Heart left ventricle (tissue), 16 donors: ENCODE measurements at regions not wholly inside any gene's neighbourhood (a gene's known extent, or its start where the extent isn't known, plus 50 kb on each side); places are given as distances from the start of the nearest gene placed in this dataset.
A peak's percentile ranks its signal among the peaks of the same experiment; 100 is the strongest.

Experiments
- ATAC-seq, 4 donors: fragments of 200-7000 bp; cut with Tn5 transposase; one replicate each; pipeline ENCODE4 v1.9.1; 2020 to 2022; ENCODE audit warnings: moderate library complexity in 4 of 4, mild to moderate bottlenecking in 3 of 4, moderate number of reproducible peaks in 1 of 4
- DNase-seq, 5 donors: peaks; one replicate each; pipeline ENCODE4 v3.0.0-alpha.2; 2020
- H3K27ac ChIP-seq, 12 donors: fragments of 200-600 bp; sonication (generic) in 4 of 12; one replicate each; pipeline versions ENCODE4 v1.5.0 to v1.8.0; 2016 to 2022; ENCODE audit warnings: mild to moderate bottlenecking in 2 of 12
- H3K27me3 ChIP-seq, 9 donors: fragments of 200-600 bp; sonication (generic) in 2 of 9; one replicate each; pipeline versions ENCODE4 v1.5.1 to v1.8.0; 2016 to 2022; ENCODE audit warnings: mild to moderate bottlenecking in 3 of 9
- H3K36me3 ChIP-seq, 9 donors: fragments of 200-600 bp; sonication (generic) in 2 of 9; one replicate each; pipeline versions ENCODE4 v1.5.0 to v1.8.0; 2018 to 2022; ENCODE audit warnings: mild to moderate bottlenecking in 2 of 9
- H3K4me1 ChIP-seq, 12 donors: fragments of 200-600 bp; sonication (generic) in 4 of 12; one replicate each; pipeline versions ENCODE4 v1.5.0 to v1.8.0; 2016 to 2022; ENCODE audit warnings: mild to moderate bottlenecking in 3 of 12
- H3K4me3 ChIP-seq, 12 donors: fragments of 200-600 bp; sonication (generic) in 4 of 12; one replicate each; pipeline versions ENCODE4 v1.5.0 to v1.8.0; 2017 to 2022; ENCODE audit warnings: mild to moderate bottlenecking in 9 of 12, moderate library complexity in 4 of 12
- H3K9me3 ChIP-seq, 12 donors: fragments of 200-600 bp; sonication (generic) in 4 of 12; one replicate each; pipeline versions ENCODE4 v1.5.0 to v1.8.0; 2016 to 2022; ENCODE audit warnings: mild to moderate bottlenecking in 1 of 12
- POLR2A ChIP-seq, 2 donors: fragments of 450-650 bp; IDR thresholded peaks; one replicate each; pipeline ENCODE4 v1.6.1; 2017; ENCODE audit warnings: antibody characterized with exemption in 2 of 2, mild to moderate bottlenecking in 2 of 2, moderate library complexity in 2 of 2
- WGBS, 4 donors: extraction: QIAGEN DNeasy Blood & Tissue Kit in 2 of 4; methylation state at CpG; one replicate each; pipeline versions ENCODE4 v1.1.5 to v1.1.7; 2013 to 2018; 5-methylcytosine and 5-hydroxymethylcytosine counted together
- intact Hi-C, 10 donors: fragments of 100-400 bp; cut with DNase I; formaldehyde crosslinking; loops; one replicate each; pipeline versions ENCODE4 v1.11.1 to v1.14.2; 2022
- TF ChIP-seq, protein P1 (sequence below), 12 donors: fragments of 200-600 bp; sonication (generic) in 4 of 12; IDR thresholded peaks; one replicate each; pipeline versions ENCODE4 v1.5.0 to v1.8.0; 2018 to 2022; ENCODE audit warnings: antibody characterized with exemption in 12 of 12, mild to moderate bottlenecking in 5 of 12
- donor health status: ischemic (EF 13 %, LVEDD 7.1; RV severe dilation, severe dysfunction).
- donor health status: healthy with polysubstance abuse.
- donor health status: DM: no; HTN: yes; CAD: no.
- donor health status: DM: no; HTN: no; CAD: no.
- donor health status: ischemic (EF 25% LVEDD 6.9; RV normal size, moderate dysfunction).
- donor health status: ischemic (EF 25% LVEDD 5.7; RV mildly dilated, moderate dysfunction).
- donor health status: healthy.
- donor health status: DM: yes; HTN: yes; CAD: no.
- donor health status: ischemic (EF 35%, LVEDD 5.7; RV mildly dilated, moderate dysfunction).
- donor health status: nonischemic (EF 11% LVEDD 7.7; RV severe dilation, severe dysfunction).
- donor health status: DM: yes; HTN: yes; CAD: no.
- donor health status: PGD.
- donor health status: ischemic (EF 29% LVEDD 5.4; RV normal size, mild dysfunction).
- donor health status: nonischemic (EF 23%, LVEDD 6.1; RV moderate dilation, normal function).

- H3K36me3 ChIP-seq = no peaks in the 10 kb centered on the region
- intact Hi-C loops = loop anchor here in 2 of 10 donors (10.0 kb wide), 1 partner anchor 122 kb away; no protein-coding TSS in a partner anchor
- H3K9me3 ChIP-seq = no peaks in the 10 kb centered on the region
- no peak for ATAC-seq
- TF ChIP-seq POLR2A (IDR thresholded peaks at IDR 0.05) = no peak
- TF ChIP-seq, protein P1, sequence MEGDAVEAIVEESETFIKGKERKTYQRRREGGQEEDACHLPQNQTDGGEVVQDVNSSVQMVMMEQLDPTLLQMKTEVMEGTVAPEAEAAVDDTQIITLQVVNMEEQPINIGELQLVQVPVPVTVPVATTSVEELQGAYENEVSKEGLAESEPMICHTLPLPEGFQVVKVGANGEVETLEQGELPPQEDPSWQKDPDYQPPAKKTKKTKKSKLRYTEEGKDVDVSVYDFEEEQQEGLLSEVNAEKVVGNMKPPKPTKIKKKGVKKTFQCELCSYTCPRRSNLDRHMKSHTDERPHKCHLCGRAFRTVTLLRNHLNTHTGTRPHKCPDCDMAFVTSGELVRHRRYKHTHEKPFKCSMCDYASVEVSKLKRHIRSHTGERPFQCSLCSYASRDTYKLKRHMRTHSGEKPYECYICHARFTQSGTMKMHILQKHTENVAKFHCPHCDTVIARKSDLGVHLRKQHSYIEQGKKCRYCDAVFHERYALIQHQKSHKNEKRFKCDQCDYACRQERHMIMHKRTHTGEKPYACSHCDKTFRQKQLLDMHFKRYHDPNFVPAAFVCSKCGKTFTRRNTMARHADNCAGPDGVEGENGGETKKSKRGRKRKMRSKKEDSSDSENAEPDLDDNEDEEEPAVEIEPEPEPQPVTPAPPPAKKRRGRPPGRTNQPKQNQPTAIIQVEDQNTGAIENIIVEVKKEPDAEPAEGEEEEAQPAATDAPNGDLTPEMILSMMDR (IDR thresholded peaks at IDR 0.05) = no peak
- 81 to 87% (median 85%) methylated on average over 2 of the region's 2 CpGs for WGBS, 4 donors
- H3K4me1 ChIP-seq = no peaks in the 10 kb centered on the region
- no peaks in the 10 kb centered on the region for H3K27me3 ChIP-seq
- H3K4me3 ChIP-seq = no peak overlapping the region
- DNase-seq = no peak
- no peak overlapping the region for H3K27ac ChIP-seq
Observed at GRCh38 chr4:20302336-20302735, 50.6 kb downstream of the SLIT2 start.

GRCh38 chr4:20305976-20306375, 54.3 kb downstream of the SLIT2 start:
- TF ChIP-seq POLR2A (IDR thresholded peaks at IDR 0.05) = no peak
- TF ChIP-seq, protein P1 (IDR thresholded peaks at IDR 0.05) = peak in 6 of 12 donors; percentile 10 to 23 (median 18)
- WGBS, 4 donors = 46 to 60% (median 55%) methylated on average over 2 of the region's 2 CpGs
- Histone ChIP-seq H3K4me3 (no peak overlapping the region), H3K9me3 (no peaks in the 10 kb centered on the region), H3K4me1 (no peaks in the 10 kb centered on the region), H3K36me3 (no peaks in the 10 kb centered on the region), H3K27me3 (no peaks in the 10 kb centered on the region), H3K27ac (no peak overlapping the region)
- intact Hi-C loops = loop anchor here in 2 of 10 donors (10.0 kb wide), 1 partner anchor 119 kb away; no protein-coding TSS in a partner anchor
- DNase-seq (no peak), ATAC-seq (no peak)

DNA sequence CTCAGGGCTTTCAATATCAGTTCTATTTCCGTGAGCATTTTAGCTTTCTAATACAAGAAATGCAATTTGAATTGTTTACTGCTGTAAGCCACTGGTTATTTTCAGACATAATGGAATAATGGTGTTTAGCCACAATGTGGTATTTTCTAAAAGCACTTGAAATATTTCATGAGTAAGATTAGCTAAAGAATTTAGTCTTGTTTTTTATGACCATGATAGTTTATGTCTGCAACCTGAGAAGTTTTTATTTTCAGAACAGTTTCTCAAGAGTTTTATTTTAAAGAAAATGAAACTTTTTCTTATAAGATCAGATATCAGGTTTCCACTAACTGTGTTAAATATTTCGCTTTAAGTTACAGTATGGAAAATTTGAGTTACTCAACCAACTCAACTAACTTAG, 60.2 kb downstream of the SLIT2 start:
- ATAC-seq (no peak), DNase-seq (no peak)
- Histone ChIP-seq H3K27ac (no peak overlapping the region), H3K4me3 (no peak overlapping the region), H3K36me3 (no peaks in the 10 kb centered on the region), H3K27me3 (no peaks in the 10 kb centered on the region), H3K4me1 (no peaks in the 10 kb centered on the region), H3K9me3 (no peaks in the 10 kb centered on the region)
- intact Hi-C loops = loop anchor here in 1 of 10 donors (10.0 kb wide), 1 partner anchor 233 kb away; no protein-coding TSS in a partner anchor
- WGBS, 4 donors = 91 to 94% (median 92%) methylated on average over 2 of the region's 2 CpGs
- no peak for TF ChIP-seq POLR2A (IDR thresholded peaks at IDR 0.05)
- TF ChIP-seq, protein P1 (IDR thresholded peaks at IDR 0.05) = no peak

DNA sequence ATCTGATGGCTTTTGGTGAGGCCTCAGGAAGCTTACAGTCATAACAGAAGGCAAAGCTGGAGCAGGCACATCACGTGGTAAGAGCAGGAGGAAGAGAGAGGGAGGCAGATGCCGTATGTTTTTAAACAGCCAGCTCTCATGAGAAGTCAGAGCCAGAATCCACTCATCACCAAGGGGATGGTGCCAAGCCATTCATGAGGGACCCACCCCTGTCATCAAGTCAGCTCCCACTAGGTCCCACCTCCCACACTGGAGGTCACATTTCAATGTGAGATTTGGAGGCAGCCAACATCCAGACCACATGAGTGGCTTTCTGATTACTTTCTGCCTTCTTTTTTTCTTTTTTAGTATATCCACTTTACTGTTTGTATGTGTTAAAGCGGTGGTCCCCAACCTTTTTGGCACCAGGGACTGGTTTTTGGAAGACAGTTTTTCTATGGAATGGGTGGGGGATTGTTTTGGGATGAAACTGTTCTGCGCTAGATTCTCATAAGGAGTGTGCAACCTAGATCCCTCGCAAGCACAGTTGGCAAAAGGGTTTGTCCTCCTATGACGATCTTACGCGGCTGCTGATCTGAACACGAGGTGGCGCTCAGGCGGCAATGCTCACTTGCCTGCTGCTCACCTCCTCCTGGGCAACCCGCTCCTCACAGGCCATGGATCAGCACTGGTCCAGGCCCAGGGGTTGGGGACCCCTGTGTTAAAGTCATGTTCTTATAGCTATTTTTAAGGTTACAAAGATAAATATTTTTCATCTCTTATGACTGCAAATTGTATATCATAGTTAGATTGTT, 61.7 kb downstream of the SLIT2 start:
- no peak for TF ChIP-seq POLR2A (IDR thresholded peaks at IDR 0.05)
- TF ChIP-seq, protein P1 (IDR thresholded peaks at IDR 0.05) = peak in 3 of 12 donors; percentile 15 to 16 (median 15)
- no peaks in the 10 kb centered on the region for H3K4me1 ChIP-seq
- intact Hi-C loops = loop anchor here in 1 of 10 donors (10.0 kb wide), 1 partner anchor 231 kb away; no protein-coding TSS in a partner anchor
- no peaks in the 10 kb centered on the region for H3K36me3 ChIP-seq
- DNase-seq (no peak), ATAC-seq (no peak)
- H3K27ac ChIP-seq = no peak overlapping the region
- H3K27me3 ChIP-seq = no peaks in the 10 kb centered on the region
- H3K4me3 ChIP-seq = no peak overlapping the region
- 46 to 52% (median 47%) methylated on average over 12 of the region's 12 CpGs for WGBS, 4 donors
- no peaks in the 10 kb centered on the region for H3K9me3 ChIP-seq
